Testis (tissue), 2 donors: ENCODE measurements at regions not wholly inside any gene's neighbourhood (a gene's known extent, or its start where the extent isn't known, plus 50 kb on each side); places are given as distances from the start of the nearest gene placed in this dataset.

Source experiments
- POLR2A ChIP-seq: fragments of 450-650 bp; IDR thresholded peaks from one replicate; pipeline ENCODE4 v1.6.1; 2017; ENCODE audit warnings: antibody characterized with exemption, mild to moderate bottlenecking, moderate library complexity
- TF ChIP-seq, protein P1 (sequence below), 3 experiments: fragments of 450-650 bp in 2 of 3; fragments of 200-600 bp in 1 of 3; sonication (generic) in 1 of 3; IDR thresholded peaks; one replicate each; pipeline ENCODE4 v1.5.1; 2016 to 2019; ENCODE audit warnings: antibody characterized with exemption in 3 of 3, mild to moderate bottlenecking in 2 of 3, moderate library complexity in 1 of 3

DNA sequence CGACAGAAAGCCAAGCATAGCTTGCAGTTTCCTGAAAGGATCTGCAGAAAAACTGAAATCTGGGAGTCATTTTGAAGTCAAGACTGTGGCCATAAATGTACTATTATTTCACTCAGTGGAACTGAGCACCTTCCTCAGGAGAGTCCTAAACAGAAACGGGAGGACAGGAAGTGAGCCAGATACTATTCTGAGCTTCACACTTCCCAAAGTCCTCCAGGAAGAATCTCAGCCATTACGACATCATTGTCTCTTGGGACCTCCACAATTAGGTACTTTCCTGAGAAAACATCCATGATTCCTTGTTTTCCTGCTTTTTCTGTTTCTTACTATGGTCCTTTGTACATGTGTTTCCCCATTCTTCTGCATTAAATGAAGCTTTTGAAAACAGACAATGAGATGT is 299.2 kb upstream of the USP25 start:
- TF ChIP-seq, protein P1, sequence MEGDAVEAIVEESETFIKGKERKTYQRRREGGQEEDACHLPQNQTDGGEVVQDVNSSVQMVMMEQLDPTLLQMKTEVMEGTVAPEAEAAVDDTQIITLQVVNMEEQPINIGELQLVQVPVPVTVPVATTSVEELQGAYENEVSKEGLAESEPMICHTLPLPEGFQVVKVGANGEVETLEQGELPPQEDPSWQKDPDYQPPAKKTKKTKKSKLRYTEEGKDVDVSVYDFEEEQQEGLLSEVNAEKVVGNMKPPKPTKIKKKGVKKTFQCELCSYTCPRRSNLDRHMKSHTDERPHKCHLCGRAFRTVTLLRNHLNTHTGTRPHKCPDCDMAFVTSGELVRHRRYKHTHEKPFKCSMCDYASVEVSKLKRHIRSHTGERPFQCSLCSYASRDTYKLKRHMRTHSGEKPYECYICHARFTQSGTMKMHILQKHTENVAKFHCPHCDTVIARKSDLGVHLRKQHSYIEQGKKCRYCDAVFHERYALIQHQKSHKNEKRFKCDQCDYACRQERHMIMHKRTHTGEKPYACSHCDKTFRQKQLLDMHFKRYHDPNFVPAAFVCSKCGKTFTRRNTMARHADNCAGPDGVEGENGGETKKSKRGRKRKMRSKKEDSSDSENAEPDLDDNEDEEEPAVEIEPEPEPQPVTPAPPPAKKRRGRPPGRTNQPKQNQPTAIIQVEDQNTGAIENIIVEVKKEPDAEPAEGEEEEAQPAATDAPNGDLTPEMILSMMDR (IDR thresholded peaks at IDR 0.05): no peak
- TF ChIP-seq POLR2A: no peak
